SK-N-MC (cell line): ENCODE measurements at regions not wholly inside any gene's neighbourhood (a gene's known extent, or its start where the extent isn't known, plus 50 kb on each side); places are given as distances from the start of the nearest gene placed in this dataset.

Source experiments
- DNase-seq: peaks from one replicate; pipeline ENCODE4 v3.0.0-alpha.2; 2011; ENCODE audit warnings: low read depth, low spot score
- H3K27ac ChIP-seq: fragments of 200-600 bp; sonication (generic); 2 replicates; pipeline ENCODE4 v1.5.1; 2016; ENCODE audit warnings: mixed run types
- H3K36me3 ChIP-seq: fragments of 200-600 bp; sonication (generic); 2 replicates; pipeline ENCODE4 v1.6.1; 2017; ENCODE audit warnings: antibody characterized with exemption, low read length, mixed read lengths; ENCODE audit not compliant: insufficient read depth
- H3K4me3 ChIP-seq: fragments of 200-600 bp; sonication (generic); 2 replicates; pipeline ENCODE4 v1.5.1; 2016
- H3K9ac ChIP-seq: fragments of 200-600 bp; sonication (generic); 2 replicates; pipeline ENCODE4 v1.8.0; 2017; ENCODE audit warnings: mixed run types, mixed read lengths; ENCODE audit not compliant: insufficient read length
- H3K9me3 ChIP-seq: fragments of 200-600 bp; sonication (generic); 2 replicates; pipeline ENCODE4 v1.6.1; 2017; ENCODE audit warnings: low read depth, mild to moderate bottlenecking, antibody characterized with exemption, low read length, moderate library complexity, mixed read lengths
- EZH2 ChIP-seq: fragments of 200-600 bp; sonication (generic); IDR thresholded peaks from one replicate; pipeline ENCODE4 v1.6.1; 2017; ENCODE audit warnings: antibody characterized with exemption
- FOXP2 ChIP-seq: optimal IDR thresholded peaks from 2 replicates; pipeline ENCODE3; 2011; ENCODE audit warnings: mild to moderate bottlenecking, moderate library complexity; ENCODE audit not compliant: insufficient read depth; ENCODE audit errors: extremely low read length, control extremely low read depth
- POLR2AphosphoS5 ChIP-seq: IDR thresholded peaks from 2 replicates; pipeline ENCODE4 v1.6.1; 2012; ENCODE audit warnings: mild to moderate bottlenecking, low read depth, low read length, borderline replicate concordance

DNA sequence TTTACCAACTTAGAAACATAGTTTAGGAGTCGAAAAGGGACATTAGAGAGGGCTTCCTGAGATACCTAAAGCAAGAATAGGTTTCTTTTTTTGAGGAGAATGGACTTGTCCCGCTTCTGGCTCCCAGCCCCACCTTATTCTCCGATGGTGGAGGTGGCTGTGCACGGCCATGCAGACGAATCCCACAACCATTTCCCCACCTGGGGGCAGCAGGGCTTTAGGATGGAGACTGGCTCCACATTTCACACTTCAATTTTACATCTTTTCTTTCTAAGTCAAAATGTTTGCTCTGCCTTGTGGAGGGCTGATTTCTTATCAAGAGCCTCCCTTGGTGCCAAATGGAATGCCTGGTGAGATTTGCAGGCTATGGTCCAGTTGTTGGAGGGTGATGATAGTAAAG is 118.5 kb downstream of the GLRX3 start:
- Histone ChIP-seq H3K4me3 (no peak overlapping the region), H3K36me3 (no peaks in the 10 kb centered on the region), H3K9ac (no peak overlapping the region), H3K27ac (no peak overlapping the region), H3K9me3 (no peaks in the 10 kb centered on the region)
- DNase-seq: no peak
- TF ChIP-seq POLR2AphosphoS5: no peak
- TF ChIP-seq FOXP2: no peak
- no peak for TF ChIP-seq EZH2

DNA sequence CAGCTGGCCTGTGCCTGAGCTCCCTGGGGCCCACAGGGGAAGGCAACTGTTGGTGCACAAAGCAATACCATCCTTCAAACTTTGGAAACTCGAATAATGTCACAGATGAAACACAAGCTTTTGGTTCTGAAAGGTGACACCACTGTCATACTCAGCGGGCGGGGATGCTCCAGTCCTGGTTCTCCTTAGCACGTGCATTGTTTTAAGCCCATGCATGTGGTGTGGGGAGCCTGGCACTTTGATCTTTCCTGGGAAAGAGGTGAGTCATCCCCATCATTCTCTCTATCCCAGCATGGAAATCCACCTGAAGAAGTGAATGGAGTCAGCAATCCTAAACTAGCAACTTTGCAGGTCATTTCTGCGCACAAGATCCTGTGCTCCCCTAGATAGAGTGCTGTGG is 119.6 kb downstream of the GLRX3 start:
- no peaks in the 10 kb centered on the region for H3K9me3 ChIP-seq
- DNase-seq: no peak
- H3K4me3 ChIP-seq: no peak overlapping the region
- no peak overlapping the region for H3K9ac ChIP-seq
- TF ChIP-seq EZH2: no peak
- no peak for TF ChIP-seq POLR2AphosphoS5
- H3K36me3 ChIP-seq: no peaks in the 10 kb centered on the region
- no peak overlapping the region for H3K27ac ChIP-seq

DNA sequence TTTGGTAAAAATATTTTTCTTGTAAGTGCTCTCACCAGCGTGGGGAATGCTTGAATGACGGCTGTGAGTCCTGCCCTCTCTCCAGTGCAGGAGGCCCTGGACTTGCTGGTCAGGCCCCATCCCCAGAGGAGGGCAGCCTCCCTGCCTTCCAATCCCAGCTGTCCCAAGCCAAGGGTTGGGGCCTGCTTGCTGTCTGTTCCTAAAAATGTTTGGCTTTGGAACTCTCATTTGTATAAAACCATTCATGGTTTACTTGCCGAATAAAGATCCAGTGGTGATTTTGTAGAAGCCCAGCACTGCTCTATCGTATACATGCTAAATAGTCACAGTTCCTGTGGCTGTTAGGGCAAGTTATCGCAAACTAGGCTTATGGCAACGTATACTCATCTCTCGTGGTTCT is 121.7 kb downstream of the GLRX3 start:
- TF ChIP-seq EZH2 (no peak), POLR2AphosphoS5 (no peak), FOXP2 (no peak)
- Histone ChIP-seq H3K9ac (no peak overlapping the region), H3K9me3 (no peaks in the 10 kb centered on the region), H3K4me3 (no peak overlapping the region), H3K36me3 (no peaks in the 10 kb centered on the region), H3K27ac (no peak overlapping the region)
- no peak for DNase-seq

DNA sequence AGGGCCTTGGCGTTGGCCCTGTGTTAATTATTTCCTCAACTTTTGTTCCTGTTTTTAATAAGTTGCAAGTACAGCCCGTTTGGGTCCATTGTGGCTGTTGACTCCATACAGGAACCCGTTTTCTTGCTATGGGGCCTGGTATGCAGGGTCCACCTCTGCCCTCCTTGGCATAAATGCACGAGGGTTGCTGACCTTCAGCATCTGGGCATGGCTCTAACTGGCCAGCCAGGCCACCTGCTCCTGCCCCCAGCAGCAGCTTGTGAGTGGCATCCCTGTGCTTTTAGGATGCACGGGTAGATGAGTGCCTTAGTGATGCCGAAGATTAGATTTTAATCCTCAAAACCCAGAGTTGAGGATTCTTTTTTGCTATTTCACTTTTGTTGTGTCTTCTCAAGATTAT is 123.2 kb downstream of the GLRX3 start:
- Histone ChIP-seq H3K27ac (no peak overlapping the region), H3K4me3 (no peak overlapping the region), H3K36me3 (no peaks in the 10 kb centered on the region), H3K9ac (no peak overlapping the region), H3K9me3 (no peaks in the 10 kb centered on the region)
- no peak for TF ChIP-seq EZH2
- TF ChIP-seq FOXP2: no peak
- TF ChIP-seq POLR2AphosphoS5: no peak
- no peak for DNase-seq

DNA sequence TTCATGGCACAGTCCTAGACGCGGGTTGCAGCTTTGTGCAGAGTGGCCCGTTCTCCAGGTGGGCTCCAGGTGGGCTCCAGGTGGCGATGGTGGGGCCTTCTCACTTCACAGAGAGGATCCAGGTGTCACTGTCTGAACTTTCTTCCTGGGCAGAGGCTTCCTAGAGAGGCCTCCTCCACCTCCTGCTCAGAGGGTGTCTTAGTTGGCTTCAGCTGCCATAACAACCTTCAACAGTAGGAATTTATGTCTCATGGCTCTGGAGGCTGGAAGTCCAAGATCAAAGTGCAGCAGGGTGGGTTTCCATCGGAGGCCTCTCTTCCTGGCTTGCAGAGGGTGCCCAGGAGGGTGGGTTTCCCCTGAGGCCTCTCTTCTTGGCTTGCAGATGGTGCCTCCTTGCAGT is 125.1 kb downstream of the GLRX3 start:
- Histone ChIP-seq H3K9ac (no peak overlapping the region), H3K27ac (no peak overlapping the region), H3K9me3 (no peaks in the 10 kb centered on the region), H3K36me3 (no peaks in the 10 kb centered on the region), H3K4me3 (no peak overlapping the region)
- TF ChIP-seq FOXP2 (no peak), POLR2AphosphoS5 (no peak), EZH2 (no peak)
- no peak for DNase-seq

DNA sequence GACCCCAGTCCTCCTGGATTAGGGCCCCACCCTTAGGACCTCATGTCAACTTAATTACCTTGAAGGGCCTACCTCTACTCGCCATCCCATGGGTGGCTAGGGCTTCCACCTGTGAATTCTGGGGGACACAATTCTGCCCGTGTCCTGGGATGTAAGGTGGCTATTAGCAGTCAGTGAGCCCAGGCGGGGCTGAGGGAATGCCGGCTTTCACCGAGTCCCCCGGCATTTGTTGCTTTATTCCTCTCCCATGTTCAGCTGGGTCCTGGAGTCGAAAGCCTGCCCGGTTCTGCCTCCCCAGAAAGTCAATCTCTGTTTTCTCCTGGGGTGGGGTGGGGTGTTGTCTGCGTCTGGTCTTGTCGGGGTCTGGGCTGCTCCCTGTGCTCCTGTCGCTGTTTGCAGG is 125.6 kb downstream of the GLRX3 start:
- DNase-seq: no peak

DNA sequence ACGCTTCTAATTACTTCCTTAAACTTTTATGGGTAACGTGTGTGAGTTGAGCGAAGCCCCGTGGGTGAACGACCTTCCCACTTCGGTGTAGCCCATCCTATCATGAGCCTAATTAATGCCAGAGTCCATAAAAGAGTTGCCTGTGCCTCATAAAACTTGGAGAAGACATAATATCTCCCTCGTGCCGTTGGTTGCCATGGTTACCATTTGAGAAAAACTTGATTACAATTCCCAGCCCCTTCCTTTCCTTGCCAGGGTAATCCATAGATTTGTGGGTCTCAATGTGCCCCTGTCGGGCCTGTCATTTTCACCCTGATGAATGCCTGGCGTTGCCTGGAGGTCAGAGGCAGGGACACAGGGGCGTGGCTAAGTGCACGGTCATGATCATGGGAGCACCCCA is 127.1 kb downstream of the GLRX3 start:
- no peak for DNase-seq
- TF ChIP-seq FOXP2: no peak
- no peak for TF ChIP-seq EZH2
- no peak for TF ChIP-seq POLR2AphosphoS5

More for the DNA sequence above, 125.6 kb downstream of the GLRX3 start:
- TF ChIP-seq FOXP2 (no peak), EZH2 (no peak), POLR2AphosphoS5 (no peak)
- no peaks in the 10 kb centered on the region for H3K9me3 ChIP-seq
- H3K27ac ChIP-seq: no peak overlapping the region
- H3K4me3 ChIP-seq: no peak overlapping the region
- H3K36me3 ChIP-seq: no peaks in the 10 kb centered on the region
- H3K9ac ChIP-seq: no peak overlapping the region

DNA sequence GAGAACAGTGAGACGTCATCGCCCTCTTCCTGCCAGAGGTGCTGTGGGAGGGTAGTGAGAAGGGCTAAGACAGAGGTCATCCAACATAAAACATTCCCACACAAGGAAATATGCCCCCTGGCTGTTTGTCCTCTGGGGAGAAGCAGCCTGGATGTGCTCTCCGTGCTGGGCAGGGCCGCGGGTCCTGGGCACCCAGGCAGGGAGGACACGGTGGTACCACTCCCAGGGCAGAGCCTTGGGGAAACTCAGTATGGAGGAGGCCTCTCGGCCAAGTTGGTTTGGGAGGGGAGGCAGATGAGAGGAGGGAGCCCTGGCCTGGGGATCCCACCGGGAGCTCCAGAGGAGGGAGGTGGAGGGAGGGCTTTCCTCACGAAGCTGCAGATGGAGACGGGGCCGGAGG is 129.4 kb downstream of the GLRX3 start:
- no peak overlapping the region for H3K9ac ChIP-seq
- DNase-seq: no peak
- no peak overlapping the region for H3K4me3 ChIP-seq
- H3K9me3 ChIP-seq: no peaks in the 10 kb centered on the region
- TF ChIP-seq EZH2: no peak
- H3K36me3 ChIP-seq: no peaks in the 10 kb centered on the region
- no peak overlapping the region for H3K27ac ChIP-seq

More for the DNA sequence above, 127.1 kb downstream of the GLRX3 start:
- H3K9ac ChIP-seq: no peak overlapping the region
- no peaks in the 10 kb centered on the region for H3K9me3 ChIP-seq
- H3K27ac ChIP-seq: no peak overlapping the region
- H3K4me3 ChIP-seq: no peak overlapping the region
- H3K36me3 ChIP-seq: no peaks in the 10 kb centered on the region

DNA sequence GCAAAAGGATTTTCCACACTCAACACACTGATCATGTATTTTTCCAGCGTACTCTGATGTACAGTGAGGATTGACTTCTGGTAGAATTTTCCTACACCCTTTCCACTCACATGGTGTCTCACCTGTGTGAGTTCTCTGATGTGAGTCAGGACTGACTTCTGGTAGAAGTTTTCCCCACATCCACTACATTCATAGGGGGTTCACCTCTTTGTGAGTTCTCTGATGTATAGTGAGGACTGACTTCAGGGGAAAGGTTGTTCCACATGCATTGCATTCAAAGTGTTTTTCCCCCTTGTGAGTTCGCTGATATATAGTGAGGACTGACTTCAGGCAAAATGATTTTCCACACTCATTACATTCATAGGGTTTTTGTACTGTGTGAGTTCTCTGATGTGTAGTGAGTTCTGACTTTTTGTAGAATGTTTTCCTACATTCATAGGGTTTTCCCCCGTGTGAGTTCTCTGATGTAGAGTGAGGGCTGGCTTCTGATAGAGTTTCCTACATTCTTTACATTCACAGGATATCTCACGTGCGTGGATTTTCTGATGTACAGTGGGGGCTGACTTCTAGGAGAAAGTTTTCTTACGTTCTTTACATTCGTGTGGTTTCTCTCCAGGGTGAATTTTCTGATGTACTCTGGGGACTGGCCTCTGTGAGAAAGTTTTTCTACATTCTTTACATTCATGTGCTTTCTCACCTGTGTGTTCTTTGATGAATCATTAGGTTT is 146.5 kb downstream of the GLRX3 start:
- H3K4me3 ChIP-seq: no peak overlapping the region
- no peak for DNase-seq
- H3K9ac ChIP-seq: no peak overlapping the region
- H3K9me3 ChIP-seq: no peaks in the 10 kb centered on the region
- no peak overlapping the region for H3K27ac ChIP-seq
- H3K36me3 ChIP-seq: no peaks in the 10 kb centered on the region
- no peak for TF ChIP-seq EZH2
- no peak for TF ChIP-seq POLR2AphosphoS5
- no peak for TF ChIP-seq FOXP2
